Lower leg skin (tissue), 3 donors: ENCODE measurements at regions not wholly inside any gene's neighbourhood (a gene's known extent, or its start where the extent isn't known, plus 50 kb on each side); places are given as distances from the start of the nearest gene placed in this dataset.

Source experiments
- POLR2A ChIP-seq, 2 donors: fragments of 450-650 bp; IDR thresholded peaks; one replicate each; pipeline ENCODE4 v1.6.1; 2016 to 2017; ENCODE audit warnings: antibody characterized with exemption in 2 of 2, mild to moderate bottlenecking in 1 of 2, moderate library complexity in 1 of 2
- TF ChIP-seq, protein P1 (sequence below), 3 donors: fragments of 450-650 bp; IDR thresholded peaks; one replicate each; pipeline ENCODE4 v1.5.1; 2016; ENCODE audit warnings: antibody characterized with exemption in 3 of 3, mild to moderate bottlenecking in 3 of 3, moderate library complexity in 2 of 3

DNA sequence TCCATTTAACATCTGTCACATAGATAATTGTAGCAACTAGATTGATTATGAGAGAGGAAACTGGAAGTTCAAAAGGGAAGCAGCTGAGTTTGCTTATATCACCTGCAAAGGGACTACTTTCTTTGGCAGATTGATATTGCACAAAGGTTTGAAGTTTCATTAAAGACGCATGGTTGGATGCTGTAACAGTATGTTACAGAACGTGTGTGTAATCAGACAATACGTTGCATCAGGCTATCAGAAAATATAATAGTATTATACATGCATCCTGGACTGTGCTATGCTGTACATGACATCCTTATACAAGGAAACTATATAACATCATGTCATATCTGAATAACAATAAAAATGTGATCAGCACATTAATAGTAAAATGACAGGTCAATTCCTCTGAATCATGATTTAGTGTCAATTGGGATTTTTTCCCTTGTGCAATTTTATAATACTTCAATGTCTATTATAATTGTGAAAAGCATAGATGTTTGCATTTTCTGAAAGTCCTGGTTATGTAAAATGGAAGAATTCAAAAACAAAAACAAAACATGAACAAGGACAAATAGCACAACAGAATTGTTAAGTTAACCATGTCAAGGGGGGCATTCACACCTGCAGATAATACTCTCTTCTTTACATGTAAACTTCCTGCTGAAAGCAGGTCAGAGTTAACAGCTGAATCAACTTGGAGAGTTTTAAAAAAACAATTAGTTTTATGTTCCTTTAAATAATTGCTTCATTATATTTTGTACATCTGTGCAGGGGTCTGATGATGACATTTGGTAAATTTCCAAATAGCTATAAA, 283.2 kb upstream of the KCNH8 start:
- TF ChIP-seq, protein P1, sequence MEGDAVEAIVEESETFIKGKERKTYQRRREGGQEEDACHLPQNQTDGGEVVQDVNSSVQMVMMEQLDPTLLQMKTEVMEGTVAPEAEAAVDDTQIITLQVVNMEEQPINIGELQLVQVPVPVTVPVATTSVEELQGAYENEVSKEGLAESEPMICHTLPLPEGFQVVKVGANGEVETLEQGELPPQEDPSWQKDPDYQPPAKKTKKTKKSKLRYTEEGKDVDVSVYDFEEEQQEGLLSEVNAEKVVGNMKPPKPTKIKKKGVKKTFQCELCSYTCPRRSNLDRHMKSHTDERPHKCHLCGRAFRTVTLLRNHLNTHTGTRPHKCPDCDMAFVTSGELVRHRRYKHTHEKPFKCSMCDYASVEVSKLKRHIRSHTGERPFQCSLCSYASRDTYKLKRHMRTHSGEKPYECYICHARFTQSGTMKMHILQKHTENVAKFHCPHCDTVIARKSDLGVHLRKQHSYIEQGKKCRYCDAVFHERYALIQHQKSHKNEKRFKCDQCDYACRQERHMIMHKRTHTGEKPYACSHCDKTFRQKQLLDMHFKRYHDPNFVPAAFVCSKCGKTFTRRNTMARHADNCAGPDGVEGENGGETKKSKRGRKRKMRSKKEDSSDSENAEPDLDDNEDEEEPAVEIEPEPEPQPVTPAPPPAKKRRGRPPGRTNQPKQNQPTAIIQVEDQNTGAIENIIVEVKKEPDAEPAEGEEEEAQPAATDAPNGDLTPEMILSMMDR (IDR thresholded peaks at IDR 0.05): no peak
- TF ChIP-seq POLR2A (IDR thresholded peaks at IDR 0.05): no peak
